ENCODE measurements at regions not wholly inside any gene's neighbourhood (a gene's known extent, or its start where the extent isn't known, plus 50 kb on each side); places are given as distances from the start of the nearest gene placed in this dataset.

DNA sequence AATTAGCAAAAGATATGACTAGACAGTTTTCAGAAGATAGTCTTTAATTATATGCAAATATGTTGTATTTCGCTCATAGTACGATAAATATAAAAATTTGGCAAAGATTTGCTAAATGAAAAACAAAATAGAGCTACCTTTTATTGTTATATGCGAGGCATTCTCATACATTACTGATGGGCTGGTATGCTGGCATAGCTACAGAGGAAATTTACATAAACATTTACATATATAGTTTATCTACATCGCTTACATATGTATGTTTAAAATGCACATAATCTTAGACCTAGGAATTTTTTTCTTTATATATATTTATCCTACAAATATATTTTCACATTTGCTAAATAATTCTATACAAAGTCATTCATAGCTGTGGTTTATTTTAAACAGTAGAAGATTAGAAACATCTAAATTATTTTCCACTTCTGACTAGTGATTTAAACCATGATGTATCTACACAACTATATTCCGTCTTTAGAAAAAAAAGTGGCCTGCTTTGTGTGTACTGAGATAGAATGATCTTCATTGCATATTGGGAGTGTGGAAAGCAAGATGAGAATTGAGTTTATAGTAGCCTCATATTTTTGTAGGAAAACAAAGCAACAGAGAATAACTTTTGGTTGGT lies 1345.0 kb upstream of the SLC10A2 start:
- H3K36me3 ChIP-seq: no peaks in the 10 kb centered on the region
- H3K27ac ChIP-seq: no peak overlapping the region
- TF ChIP-seq, protein P1, sequence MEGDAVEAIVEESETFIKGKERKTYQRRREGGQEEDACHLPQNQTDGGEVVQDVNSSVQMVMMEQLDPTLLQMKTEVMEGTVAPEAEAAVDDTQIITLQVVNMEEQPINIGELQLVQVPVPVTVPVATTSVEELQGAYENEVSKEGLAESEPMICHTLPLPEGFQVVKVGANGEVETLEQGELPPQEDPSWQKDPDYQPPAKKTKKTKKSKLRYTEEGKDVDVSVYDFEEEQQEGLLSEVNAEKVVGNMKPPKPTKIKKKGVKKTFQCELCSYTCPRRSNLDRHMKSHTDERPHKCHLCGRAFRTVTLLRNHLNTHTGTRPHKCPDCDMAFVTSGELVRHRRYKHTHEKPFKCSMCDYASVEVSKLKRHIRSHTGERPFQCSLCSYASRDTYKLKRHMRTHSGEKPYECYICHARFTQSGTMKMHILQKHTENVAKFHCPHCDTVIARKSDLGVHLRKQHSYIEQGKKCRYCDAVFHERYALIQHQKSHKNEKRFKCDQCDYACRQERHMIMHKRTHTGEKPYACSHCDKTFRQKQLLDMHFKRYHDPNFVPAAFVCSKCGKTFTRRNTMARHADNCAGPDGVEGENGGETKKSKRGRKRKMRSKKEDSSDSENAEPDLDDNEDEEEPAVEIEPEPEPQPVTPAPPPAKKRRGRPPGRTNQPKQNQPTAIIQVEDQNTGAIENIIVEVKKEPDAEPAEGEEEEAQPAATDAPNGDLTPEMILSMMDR (IDR thresholded peaks at IDR 0.05): no peak
- H3K27me3 ChIP-seq: no peaks in the 10 kb centered on the region
- H3K9me3 ChIP-seq: no peaks in the 10 kb centered on the region
- no peak overlapping the region for H3K4me3 ChIP-seq
- no peaks in the 10 kb centered on the region for H3K4me1 ChIP-seq
- no peak for DNase-seq (ENCODE audit: low spot score)

GRCh38 chr13:104408733-104409132 lies 1342.5 kb upstream of the SLC10A2 start:
- Histone ChIP-seq H3K9me3 (no peaks in the 10 kb centered on the region), H3K36me3 (no peaks in the 10 kb centered on the region)
- TF ChIP-seq, protein P1 (IDR thresholded peaks at IDR 0.05): no peak

GRCh38 chr13:104404325-104404724 lies 1338.1 kb upstream of the SLC10A2 start:
- no peak overlapping the region for H3K27ac ChIP-seq
- no peaks in the 10 kb centered on the region for H3K27me3 ChIP-seq
- no peaks in the 10 kb centered on the region for H3K36me3 ChIP-seq
- H3K9me3 ChIP-seq: no peaks in the 10 kb centered on the region
- H3K4me1 ChIP-seq: no peaks in the 10 kb centered on the region
- no peak for DNase-seq (ENCODE audit: low spot score)
- no peak overlapping the region for H3K4me3 ChIP-seq
- TF ChIP-seq, protein P1 (IDR thresholded peaks at IDR 0.05): no peak

More at GRCh38 chr13:104408733-104409132, 1342.5 kb upstream of the SLC10A2 start:
- Histone ChIP-seq H3K27me3 (no peaks in the 10 kb centered on the region), H3K4me3 (no peak overlapping the region), H3K27ac (no peak overlapping the region), H3K4me1 (no peaks in the 10 kb centered on the region)
- DNase-seq (ENCODE audit: low spot score): no peak

GRCh38 chr13:104389691-104390090 lies 1323.5 kb upstream of the SLC10A2 start:
- TF ChIP-seq, protein P1 (IDR thresholded peaks at IDR 0.05): no peak
- DNase-seq (ENCODE audit: low spot score): no peak
- H3K27ac ChIP-seq: no peak overlapping the region
- H3K4me3 ChIP-seq: no peak overlapping the region
- H3K27me3 ChIP-seq: no peaks in the 10 kb centered on the region
- H3K9me3 ChIP-seq: peaks cover 0 to 4% of the 10 kb centered on the region in 2 donors
- no peaks in the 10 kb centered on the region for H3K4me1 ChIP-seq
- no peaks in the 10 kb centered on the region for H3K36me3 ChIP-seq

GRCh38 chr13:104387510-104387909 lies 1321.3 kb upstream of the SLC10A2 start:
- Histone ChIP-seq H3K27me3 (no peaks in the 10 kb centered on the region), H3K4me3 (no peak overlapping the region), H3K9me3 (peaks cover 0 to 4% of the 10 kb centered on the region in 2 donors), H3K4me1 (no peaks in the 10 kb centered on the region), H3K36me3 (no peaks in the 10 kb centered on the region), H3K27ac (no peak overlapping the region)
- DNase-seq (ENCODE audit: low spot score): no peak
- TF ChIP-seq, protein P1 (IDR thresholded peaks at IDR 0.05): no peak

- H3K27ac ChIP-seq: no peak overlapping the region
These were observed 1319.2 kb upstream of the SLC10A2 start for GRCh38 chr13:104385404-104385803.

More at GRCh38 chr13:104385404-104385803, 1319.2 kb upstream of the SLC10A2 start:
- no peaks in the 10 kb centered on the region for H3K27me3 ChIP-seq
- H3K4me1 ChIP-seq: no peaks in the 10 kb centered on the region
- no peak for DNase-seq (ENCODE audit: low spot score)
- H3K9me3 ChIP-seq: peaks cover 0 to 4% of the 10 kb centered on the region in 2 donors
- H3K4me3 ChIP-seq: no peak overlapping the region
- TF ChIP-seq, protein P1 (IDR thresholded peaks at IDR 0.05): no peak
- H3K36me3 ChIP-seq: no peaks in the 10 kb centered on the region

Data from right atrium auricular region (tissue), 2 donors.